Putamen (tissue), 1 donor: ENCODE measurements at regions not wholly inside any gene's neighbourhood (a gene's known extent, or its start where the extent isn't known, plus 50 kb on each side); places are given as distances from the start of the nearest gene placed in this dataset.
"Not testable (repeated sequence)": the region's sequence is repeated elsewhere in the genome, so short reads cannot be mapped to it uniquely, and the experiment has no call there.

Experiments used
- DNase-seq: peaks from one replicate; pipeline ENCODE4 v3.0.0-alpha.2; 2016; ENCODE audit warnings: low spot score

- DNase-seq = no peak
Measured at GRCh38 chr15:20345401-20345958, 196.1 kb downstream of the GOLGA6L6 start.

- no peak for DNase-seq
Measured at GRCh38 chr15:20344601-20345400, 196.8 kb downstream of the GOLGA6L6 start.

GRCh38 chr15:20343395-20344211 is 198.0 kb downstream of the GOLGA6L6 start:
- not testable (repeated sequence) for DNase-seq

- DNase-seq = not testable (repeated sequence)
Measured at GRCh38 chr15:20342601-20343394, 198.8 kb downstream of the GOLGA6L6 start.

- DNase-seq = peak; percentile 58
Measured at GRCh38 chr15:20341901-20342600, 199.5 kb downstream of the GOLGA6L6 start.

GRCh38 chr15:20340931-20341661 is 200.5 kb downstream of the GOLGA6L6 start:
- DNase-seq = peak; percentile 59

GRCh38 chr15:20340331-20340811 is 201.2 kb downstream of the GOLGA6L6 start:
- DNase-seq = no peak

GRCh38 chr15:20339086-20339791 is 202.4 kb downstream of the GOLGA6L6 start:
- DNase-seq = not testable (repeated sequence)

GRCh38 chr15:20338671-20339070 is 202.9 kb downstream of the GOLGA6L6 start:
- DNase-seq = not testable (repeated sequence)

- DNase-seq = not testable (repeated sequence)
Measured at GRCh38 chr15:20337238-20337637, 204.4 kb downstream of the GOLGA6L6 start.

- DNase-seq = not testable (repeated sequence)
Measured at GRCh38 chr15:20334451-20334850, 207.1 kb downstream of the GOLGA6L6 start.

- DNase-seq = not testable (repeated sequence)
Measured at GRCh38 chr15:20325751-20326150, 215.8 kb downstream of the GOLGA6L6 start.

GRCh38 chr15:20317132-20317531 is 224.5 kb downstream of the GOLGA6L6 start:
- not testable (repeated sequence) for DNase-seq

- DNase-seq = not testable (repeated sequence)
Measured at GRCh38 chr15:20311014-20311680, 230.5 kb downstream of the GOLGA6L6 start.

GRCh38 chr15:20310603-20311002 is 231.0 kb downstream of the GOLGA6L6 start:
- DNase-seq = no peak

- not testable (repeated sequence) for DNase-seq
Measured at GRCh38 chr15:20309966-20310365, 231.6 kb downstream of the GOLGA6L6 start.

GRCh38 chr15:20309395-20309794 is 232.2 kb downstream of the GOLGA6L6 start:
- not testable (repeated sequence) for DNase-seq

- DNase-seq = not testable (repeated sequence)
Measured at GRCh38 chr15:20308027-20308690, 233.4 kb downstream of the GOLGA6L6 start.
